HEK293T (cell line): ENCODE measurements at regions not wholly inside any gene's neighbourhood (a gene's known extent, or its start where the extent isn't known, plus 50 kb on each side); places are given as distances from the start of the nearest gene placed in this dataset.

Source experiments
- ARNT ChIP-seq: fragments of 450-650 bp; IDR thresholded peaks from 2 replicates; pipeline ENCODE4 v1.6.1; 2017; ENCODE audit warnings: mild to moderate bottlenecking
- BHLHE40 ChIP-seq: fragments of 450-650 bp; IDR thresholded peaks from 2 replicates; pipeline ENCODE4 v1.6.1; 2016; ENCODE audit warnings: mild to moderate bottlenecking, moderate library complexity, borderline replicate concordance
- ELF4 ChIP-seq: fragments of 450-650 bp; IDR thresholded peaks from 2 replicates; pipeline ENCODE4 v1.6.1; 2017; ENCODE audit warnings: antibody characterized with exemption
- FOXK2 ChIP-seq: fragments of 450-650 bp; IDR thresholded peaks from 2 replicates; pipeline ENCODE4 v1.6.1; 2016; ENCODE audit warnings: mild to moderate bottlenecking
- FOXM1 ChIP-seq: fragments of 450-650 bp; IDR thresholded peaks from 2 replicates; pipeline ENCODE4 v1.6.1; 2017; ENCODE audit warnings: mild to moderate bottlenecking, borderline replicate concordance
- L3MBTL2 ChIP-seq: fragments of 450-650 bp; conservative IDR thresholded peaks from 2 replicates; pipeline ENCODE4 v1.6.1; 2016; ENCODE audit warnings: mild to moderate bottlenecking
- LEF1 ChIP-seq: fragments of 450-650 bp; IDR thresholded peaks from 2 replicates; pipeline ENCODE4 v1.6.1; 2017; ENCODE audit warnings: mild to moderate bottlenecking, borderline replicate concordance
- NFRKB ChIP-seq: fragments of 450-650 bp; IDR thresholded peaks from 2 replicates; pipeline ENCODE4 v1.6.1; 2016; ENCODE audit warnings: mild to moderate bottlenecking, moderate library complexity
- PKNOX1 ChIP-seq: fragments of 450-650 bp; IDR thresholded peaks from 2 replicates; pipeline ENCODE4 v1.6.1; 2016
- SP1 ChIP-seq: fragments of 450-650 bp; IDR thresholded peaks from 2 replicates; pipeline ENCODE4 v1.6.1; 2017
- SUZ12 ChIP-seq: fragments of 450-650 bp; IDR thresholded peaks from 2 replicates; pipeline ENCODE4 v1.6.1; 2016; ENCODE audit warnings: mild to moderate bottlenecking

DNA sequence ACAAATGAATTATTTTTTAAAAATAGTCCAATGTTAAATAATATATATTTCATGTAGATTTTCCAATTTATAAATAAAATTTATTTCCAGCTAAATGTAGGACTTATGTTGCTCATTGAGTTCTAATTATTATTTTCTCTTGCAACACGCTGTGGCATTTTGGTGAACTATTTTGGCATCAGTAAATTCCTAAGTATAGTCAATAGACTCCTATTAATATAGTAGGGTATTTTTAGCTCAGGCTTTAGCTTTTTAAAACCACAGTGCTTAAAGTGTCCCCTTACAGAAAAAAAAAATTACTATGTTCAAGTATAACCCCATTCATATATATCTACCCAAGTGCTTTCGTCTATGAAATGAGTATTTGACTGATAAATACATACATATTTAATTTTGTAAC is 919.2 kb upstream of the SOX9 start:
- TF ChIP-seq FOXM1, result no peak
- TF ChIP-seq L3MBTL2, result no peak
- TF ChIP-seq FOXK2, result no peak
- TF ChIP-seq SUZ12, result no peak
- no peak for TF ChIP-seq SP1
- TF ChIP-seq BHLHE40, result no peak
- TF ChIP-seq ELF4, result no peak
- TF ChIP-seq NFRKB, result no peak
- no peak for TF ChIP-seq PKNOX1
- TF ChIP-seq ARNT, result no peak
- no peak for TF ChIP-seq LEF1
